Ascending aorta (tissue), 2 donors: ENCODE measurements at regions not wholly inside any gene's neighbourhood (a gene's known extent, or its start where the extent isn't known, plus 50 kb on each side); places are given as distances from the start of the nearest gene placed in this dataset.
A peak's percentile ranks its signal among the peaks of the same experiment; 100 is the strongest.

Experiments used
- DNase-seq, 2 donors: peaks; one replicate each; pipeline ENCODE4 v3.0.0-alpha.2; 2019; ENCODE audit warnings: low spot score in 2 of 2
- H3K27ac ChIP-seq, 2 donors: fragments of 200-600 bp; sonication (generic); one replicate each; pipeline ENCODE4 v1.5.1; 2016 to 2017; ENCODE audit warnings: mild to moderate bottlenecking in 1 of 2
- H3K27me3 ChIP-seq: fragments of 200-600 bp; sonication (generic); one replicate; pipeline ENCODE4 v1.5.1; 2017
- H3K36me3 ChIP-seq, 2 donors: fragments of 200-600 bp; sonication (generic); one replicate each; pipeline ENCODE4 v1.5.1; 2016
- H3K4me1 ChIP-seq, 2 donors: fragments of 200-600 bp; sonication (generic); one replicate each; pipeline ENCODE4 v1.5.1; 2016 to 2017; ENCODE audit warnings: mild to moderate bottlenecking in 1 of 2
- H3K4me3 ChIP-seq, 2 donors: fragments of 200-600 bp; sonication (generic); one replicate each; pipeline ENCODE4 v1.5.1; 2016 to 2017; ENCODE audit warnings: mild to moderate bottlenecking in 1 of 2
- H3K9me3 ChIP-seq, 2 donors: fragments of 200-600 bp; sonication (generic); one replicate each; pipeline ENCODE4 v1.5.1; 2016
- CTCF ChIP-seq, 3 experiments: fragments of 200-600 bp in 2 of 3; fragments of 450-650 bp in 1 of 3; sonication (generic) in 2 of 3; IDR thresholded peaks; one replicate each; pipeline ENCODE4 v1.5.1; 2016 to 2019; ENCODE audit warnings: antibody characterized with exemption in 3 of 3, mild to moderate bottlenecking in 1 of 3, moderate library complexity in 1 of 3
- intact Hi-C: fragments of 100-400 bp; cut with DNase I; formaldehyde crosslinking; loops from one replicate; pipeline ENCODE4 v1.15.1; 2023

GRCh38 chr7:130949550-130949949 lies 215.5 kb upstream of the KLF14 start:
- Histone ChIP-seq H3K4me1 (peaks cover 0 to 6% of the 10 kb centered on the region in 2 donors), H3K27me3 (no peaks in the 10 kb centered on the region)
- intact Hi-C loops: no loop called here

GRCh38 chr7:130950054-130950453 lies 216.0 kb upstream of the KLF14 start:
- Histone ChIP-seq H3K4me1 (peaks cover 0 to 6% of the 10 kb centered on the region in 2 donors), H3K36me3 (peaks cover 0 to 12% of the 10 kb centered on the region in 2 donors)
- TF ChIP-seq CTCF (IDR thresholded peaks at IDR 0.05): no peak

More at GRCh38 chr7:130949550-130949949, 215.5 kb upstream of the KLF14 start:
- H3K36me3 ChIP-seq: peaks cover 0 to 15% of the 10 kb centered on the region in 2 donors
- H3K9me3 ChIP-seq: no peaks in the 10 kb centered on the region
- TF ChIP-seq CTCF (IDR thresholded peaks at IDR 0.05): no peak
- H3K4me3 ChIP-seq: no peak overlapping the region
- no peak overlapping the region for H3K27ac ChIP-seq
- no peak for DNase-seq

GRCh38 chr7:130950741-130951140 lies 216.7 kb upstream of the KLF14 start:
- peaks cover 0 to 16% of the 10 kb centered on the region in 2 donors for H3K36me3 ChIP-seq
- no peaks in the 10 kb centered on the region for H3K27me3 ChIP-seq
- H3K9me3 ChIP-seq: no peaks in the 10 kb centered on the region
- H3K4me3 ChIP-seq: no peak overlapping the region
- DNase-seq: no peak
- H3K4me1 ChIP-seq: peaks cover 0 to 4% of the 10 kb centered on the region in 2 donors
- intact Hi-C loops: no loop called here
- peak overlapping the region in 1 of 2 donors; percentile 15 for H3K27ac ChIP-seq
- no peak for TF ChIP-seq CTCF (IDR thresholded peaks at IDR 0.05)

More at GRCh38 chr7:130950054-130950453, 216.0 kb upstream of the KLF14 start:
- DNase-seq: no peak
- Histone ChIP-seq H3K4me3 (no peak overlapping the region), H3K27me3 (no peaks in the 10 kb centered on the region), H3K9me3 (no peaks in the 10 kb centered on the region), H3K27ac (no peak overlapping the region)
- intact Hi-C loops: no loop called here

GRCh38 chr7:130951303-130951975 lies 217.4 kb upstream of the KLF14 start:
- no peak overlapping the region for H3K4me3 ChIP-seq
- intact Hi-C loops: no loop called here
- H3K27me3 ChIP-seq: no peaks in the 10 kb centered on the region
- DNase-seq: no peak
- peaks cover 0 to 16% of the 10 kb centered on the region in 2 donors for H3K36me3 ChIP-seq
- peak overlapping the region in 1 of 2 donors; percentile 44 for H3K27ac ChIP-seq
- H3K9me3 ChIP-seq: no peaks in the 10 kb centered on the region
- no peak for TF ChIP-seq CTCF (IDR thresholded peaks at IDR 0.05)
- peaks cover 0 to 6% of the 10 kb centered on the region in 2 donors for H3K4me1 ChIP-seq

GRCh38 chr7:130951976-130952876 lies 218.2 kb upstream of the KLF14 start:
- Histone ChIP-seq H3K9me3 (no peaks in the 10 kb centered on the region), H3K27ac (peak overlapping the region in 1 of 2 donors; percentile 44), H3K27me3 (no peaks in the 10 kb centered on the region), H3K4me1 (peaks cover 4 to 11% of the 10 kb centered on the region in 2 donors), H3K36me3 (peaks cover 0 to 16% of the 10 kb centered on the region in 2 donors), H3K4me3 (no peak overlapping the region)
- TF ChIP-seq CTCF (IDR thresholded peaks at IDR 0.05): no peak
- no peak for DNase-seq
- intact Hi-C loops: no loop called here
